Liver (tissue), 8 donors: ENCODE measurements at regions not wholly inside any gene's neighbourhood (a gene's known extent, or its start where the extent isn't known, plus 50 kb on each side); places are given as distances from the start of the nearest gene placed in this dataset.

Source experiments
- DNase-seq: peaks from one replicate; pipeline ENCODE4 v3.0.0-alpha.2; 2017; ENCODE audit warnings: low spot score
- H3K27ac ChIP-seq, 2 donors: one replicate each; pipeline ENCODE4 v1.7.0; 2013; ENCODE audit warnings: inconsistent platforms in 2 of 2, low read length in 2 of 2, control low read depth in 1 of 2, low read depth in 1 of 2, mild to moderate bottlenecking in 1 of 2
- H3K27me3 ChIP-seq, 4 donors: one replicate each; pipeline versions ENCODE4 v1.6.1 to v1.7.0; 2013; ENCODE audit warnings: low read length in 3 of 4, inconsistent platforms in 1 of 4, mild to moderate bottlenecking in 1 of 4, moderate library complexity in 1 of 4; ENCODE audit not compliant: control insufficient read depth in 4 of 4, insufficient read depth in 4 of 4
- H3K36me3 ChIP-seq, 4 donors: one replicate each; pipeline versions ENCODE4 v1.6.1 to v1.7.0; 2013; ENCODE audit warnings: low read length in 3 of 4, mild to moderate bottlenecking in 3 of 4, low read depth in 1 of 4, moderate library complexity in 1 of 4; ENCODE audit not compliant: control insufficient read depth in 4 of 4, insufficient read depth in 3 of 4
- H3K4me1 ChIP-seq, 4 donors: one replicate each; pipeline versions ENCODE4 v1.6.1 to v1.7.0; 2013; ENCODE audit warnings: low read length in 3 of 4, mild to moderate bottlenecking in 3 of 4, moderate library complexity in 1 of 4; ENCODE audit not compliant: control insufficient read depth in 4 of 4, insufficient read depth in 4 of 4
- H3K4me3 ChIP-seq, 3 donors: one replicate each; pipeline versions ENCODE4 v1.6.1 to v1.7.0; 2013; ENCODE audit warnings: low read length in 3 of 3, control low read depth in 1 of 3, low read depth in 1 of 3, mild to moderate bottlenecking in 1 of 3
- H3K9ac ChIP-seq, 2 donors: one replicate each; pipeline ENCODE4 v1.7.0; 2013; ENCODE audit warnings: low read length in 2 of 2, mild to moderate bottlenecking in 2 of 2, moderate library complexity in 2 of 2, control low read depth in 1 of 2, low read depth in 1 of 2
- H3K9me3 ChIP-seq, 4 donors: one replicate each; pipeline versions ENCODE4 v1.6.1 to v1.7.0; 2013; ENCODE audit warnings: low read length in 3 of 4; ENCODE audit not compliant: control insufficient read depth in 4 of 4
- EGR1 ChIP-seq, 2 donors: IDR thresholded peaks; 2 replicates each; pipeline ENCODE4 v1.6.1; 2016 to 2018; ENCODE audit warnings: antibody characterized with exemption in 2 of 2, low read depth in 2 of 2
- FOXA1 ChIP-seq: IDR thresholded peaks from 2 replicates; pipeline ENCODE4 v1.6.1; 2016; ENCODE audit warnings: antibody characterized with exemption
- FOXA2 ChIP-seq: IDR thresholded peaks from 2 replicates; pipeline ENCODE4 v1.6.1; 2016; ENCODE audit warnings: antibody characterized with exemption
- GABPA ChIP-seq, 2 donors: IDR thresholded peaks in 1 of 2; conservative IDR thresholded peaks in 1 of 2; 2 replicates each; pipeline ENCODE4 v1.6.1; 2016; ENCODE audit warnings: antibody characterized with exemption in 2 of 2, mild to moderate bottlenecking in 1 of 2, moderate library complexity in 1 of 2
- HNF4A ChIP-seq, 2 donors: conservative IDR thresholded peaks; 2 replicates each; pipeline ENCODE4 v1.6.1; 2016; ENCODE audit warnings: antibody characterized with exemption in 2 of 2, mild to moderate bottlenecking in 2 of 2
- HNF4G ChIP-seq: IDR thresholded peaks from 2 replicates; pipeline ENCODE4 v1.6.1; 2016; ENCODE audit warnings: antibody characterized with exemption
- JUND ChIP-seq, 2 donors: IDR thresholded peaks; 2 replicates each; pipeline ENCODE4 v1.6.1; 2016; ENCODE audit warnings: antibody characterized with exemption in 2 of 2
- NR2F2 ChIP-seq: IDR thresholded peaks from 2 replicates; pipeline ENCODE4 v1.6.1; 2016; ENCODE audit warnings: antibody characterized with exemption
- RAD21 ChIP-seq, 2 donors: IDR thresholded peaks; 2 replicates each; pipeline ENCODE4 v1.6.1; 2016; ENCODE audit warnings: antibody characterized with exemption in 2 of 2, mild to moderate bottlenecking in 2 of 2
- RXRA ChIP-seq, 2 donors: IDR thresholded peaks; 2 replicates each; pipeline ENCODE4 v1.6.1; 2017 to 2018; ENCODE audit warnings: antibody characterized with exemption in 2 of 2, mild to moderate bottlenecking in 1 of 2
- SP1 ChIP-seq: IDR thresholded peaks from 2 replicates; pipeline ENCODE4 v1.6.1; 2018; ENCODE audit warnings: antibody characterized with exemption, mild to moderate bottlenecking
- TAF1 ChIP-seq: conservative IDR thresholded peaks from 2 replicates; pipeline ENCODE4 v1.6.1; 2016; ENCODE audit warnings: antibody characterized with exemption, mild to moderate bottlenecking
- YY1 ChIP-seq: IDR thresholded peaks from 2 replicates; pipeline ENCODE4 v1.6.1; 2016; ENCODE audit warnings: antibody characterized with exemption, mild to moderate bottlenecking
- WGBS: extraction: QIAGEN DNeasy Blood & Tissue Kit; methylation state at CpG from one replicate; pipeline ENCODE4 v1.1.7; 2013; 5-methylcytosine and 5-hydroxymethylcytosine counted together
- TF ChIP-seq, protein P1 (sequence below): IDR thresholded peaks from 2 replicates; pipeline ENCODE4 v1.6.1; 2016; ENCODE audit warnings: antibody characterized with exemption
- TF ChIP-seq, protein P2 (sequence below): IDR thresholded peaks from 2 replicates; pipeline ENCODE4 v1.6.1; 2016; ENCODE audit warnings: antibody characterized with exemption
- TF ChIP-seq, protein P3 (sequence below): IDR thresholded peaks from 2 replicates; pipeline ENCODE4 v1.6.1; 2016; ENCODE audit warnings: antibody characterized with exemption
- TF ChIP-seq, protein P4 (sequence below): fragments of 150-350 bp; IDR thresholded peaks from 2 replicates; pipeline ENCODE4 v1.5.1; 2017; ENCODE audit warnings: improper control_type of control experiment, low read depth, low read length; ENCODE audit not compliant: missing input control
- donor health status: healthy.
- donor health status: healthy.
- donor health status: healthy.
- donor health status: healthy.
- donor health status: healthy.

DNA sequence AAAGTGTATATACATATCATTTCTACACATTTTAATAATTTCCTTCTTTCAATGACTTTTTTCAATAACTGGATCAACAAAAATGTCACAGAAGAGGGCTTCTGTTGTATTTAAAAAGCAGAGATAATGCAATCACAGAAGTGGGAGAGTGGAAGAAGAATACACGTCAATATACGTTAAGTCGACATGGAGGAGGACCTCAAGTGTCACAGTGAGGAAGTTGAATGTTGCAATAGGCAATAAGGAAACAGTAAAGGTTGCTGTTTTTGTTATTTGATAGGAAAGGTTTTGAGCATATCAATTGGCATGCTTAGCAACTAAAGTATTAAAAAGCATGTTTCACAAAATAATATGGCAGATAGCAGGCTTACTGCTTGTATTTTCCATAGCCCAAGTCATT is 184.0 kb upstream of the NR4A3 start:
- Histone ChIP-seq H3K36me3 (no peaks in the 10 kb centered on the region), H3K9me3 (peaks cover 0 to 3% (median 1%) of the 10 kb centered on the region in 4 donors), H3K4me3 (no peak overlapping the region), H3K27me3 (no peaks in the 10 kb centered on the region), H3K4me1 (no peaks in the 10 kb centered on the region), H3K9ac (no peak overlapping the region), H3K27ac (no peak overlapping the region)
- TF ChIP-seq HNF4A (conservative IDR thresholded peaks at IDR 0.05) = no peak
- no peak for TF ChIP-seq RAD21 (IDR thresholded peaks at IDR 0.05)
- no peak for DNase-seq
- 78% methylated on average over 3 of the region's 3 CpGs for WGBS

DNA sequence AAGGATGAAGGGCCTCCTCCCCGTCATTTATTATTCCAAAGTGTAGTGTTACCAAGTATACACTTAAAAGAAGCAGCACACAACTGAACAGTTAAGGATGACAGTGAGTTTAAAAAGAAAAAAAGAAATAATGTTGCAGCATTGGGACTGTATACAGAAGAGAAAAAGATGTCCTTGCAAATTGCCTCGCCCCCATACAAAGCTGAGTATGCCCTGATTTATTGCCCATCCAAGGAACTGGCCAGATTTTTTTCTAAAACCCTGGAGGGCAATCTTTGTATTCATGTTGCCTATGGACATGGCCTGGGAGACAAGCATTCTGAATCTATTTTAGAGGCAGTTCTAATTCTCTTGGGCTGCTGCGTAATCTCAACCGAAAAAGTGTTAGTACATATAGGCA is 182.7 kb upstream of the NR4A3 start:
- Histone ChIP-seq H3K4me1 (no peaks in the 10 kb centered on the region), H3K27me3 (no peaks in the 10 kb centered on the region), H3K4me3 (no peak overlapping the region), H3K9me3 (peaks cover 0 to 3% (median 1%) of the 10 kb centered on the region in 4 donors), H3K36me3 (no peaks in the 10 kb centered on the region), H3K9ac (no peak overlapping the region), H3K27ac (no peak overlapping the region)
- WGBS = 97% methylated on average over 4 of the region's 4 CpGs
- no peak for DNase-seq
- TF ChIP-seq SP1 (no peak), FOXA2 (no peak), FOXA1 (no peak), TAF1 (no peak), YY1 (no peak), HNF4G (no peak), HNF4A (conservative IDR thresholded peaks at IDR 0.05) (no peak)
- TF ChIP-seq, protein P1, sequence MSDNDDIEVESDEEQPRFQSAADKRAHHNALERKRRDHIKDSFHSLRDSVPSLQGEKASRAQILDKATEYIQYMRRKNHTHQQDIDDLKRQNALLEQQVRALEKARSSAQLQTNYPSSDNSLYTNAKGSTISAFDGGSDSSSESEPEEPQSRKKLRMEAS = no peak

DNA sequence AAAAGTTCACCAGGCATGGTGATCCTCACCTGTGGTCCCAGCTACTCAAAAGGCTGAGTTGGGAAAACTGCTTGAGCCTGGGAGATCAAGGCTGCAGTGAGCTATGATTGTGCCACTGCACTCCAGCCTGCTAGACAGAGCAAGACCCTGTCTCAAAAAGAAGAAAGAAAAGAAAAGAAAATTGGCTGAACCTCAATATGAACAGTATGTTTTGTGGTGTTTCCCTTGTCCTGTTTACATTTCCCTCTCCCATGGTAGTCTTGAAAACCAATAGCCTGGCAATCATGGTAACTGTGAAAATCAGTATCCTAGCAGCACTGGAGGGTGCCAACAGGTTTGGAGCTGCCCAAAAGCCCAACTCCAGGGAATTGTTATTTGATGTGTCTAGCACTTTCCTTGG is 174.1 kb upstream of the NR4A3 start:
- Histone ChIP-seq H3K9ac (no peak overlapping the region), H3K27me3 (no peaks in the 10 kb centered on the region), H3K9me3 (no peaks in the 10 kb centered on the region), H3K4me1 (no peaks in the 10 kb centered on the region), H3K4me3 (no peak overlapping the region), H3K27ac (no peak overlapping the region), H3K36me3 (no peaks in the 10 kb centered on the region)
- no peak for TF ChIP-seq RAD21 (IDR thresholded peaks at IDR 0.05)
- DNase-seq = no peak

DNA sequence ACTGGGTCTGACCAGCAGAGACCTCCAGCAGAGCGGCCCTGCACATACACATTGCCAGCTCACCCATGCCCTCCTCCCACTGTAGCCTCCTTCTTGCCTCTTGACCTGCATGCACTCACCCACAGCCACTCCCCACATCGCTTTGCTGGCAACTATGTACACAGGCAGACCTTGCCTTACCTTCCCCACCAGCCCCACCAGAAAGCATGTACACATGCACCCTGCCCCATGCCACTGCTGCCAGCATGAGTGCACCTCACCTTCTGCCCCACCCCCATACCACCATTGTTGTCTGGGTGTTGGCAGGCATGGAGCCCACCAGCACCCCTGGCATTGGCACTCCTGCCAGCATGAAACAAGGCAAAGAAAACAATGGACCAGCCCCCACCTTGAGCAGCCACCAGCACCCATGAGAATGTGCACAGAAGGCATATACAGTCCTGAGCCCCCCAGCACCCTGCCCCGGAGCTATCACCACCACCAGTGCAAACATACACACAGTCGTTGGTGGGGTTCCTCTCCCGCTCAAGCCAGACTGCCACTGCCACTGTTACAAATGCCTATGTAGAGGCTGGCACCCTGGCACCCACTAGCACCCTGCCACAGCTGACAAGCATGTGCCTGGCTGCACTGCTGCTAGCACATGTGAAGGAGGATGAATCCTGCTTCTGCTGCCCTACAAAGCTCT is 171.4 kb upstream of the NR4A3 start:
- H3K27me3 ChIP-seq = no peaks in the 10 kb centered on the region
- H3K9me3 ChIP-seq = peaks cover 0 to 1% (median 0%) of the 10 kb centered on the region in 4 donors
- H3K9ac ChIP-seq = no peak overlapping the region
- no peak for DNase-seq
- no peak overlapping the region for H3K4me3 ChIP-seq
- no peaks in the 10 kb centered on the region for H3K36me3 ChIP-seq
- 95% methylated on average over 5 of the region's 5 CpGs for WGBS
- H3K4me1 ChIP-seq = no peaks in the 10 kb centered on the region
- H3K27ac ChIP-seq = no peak overlapping the region
- TF ChIP-seq GABPA (IDR thresholded peaks at IDR 0.05 in 1 of 2, conservative IDR thresholded peaks at IDR 0.05 in 1 of 2) = no peak
- TF ChIP-seq, protein P2, sequence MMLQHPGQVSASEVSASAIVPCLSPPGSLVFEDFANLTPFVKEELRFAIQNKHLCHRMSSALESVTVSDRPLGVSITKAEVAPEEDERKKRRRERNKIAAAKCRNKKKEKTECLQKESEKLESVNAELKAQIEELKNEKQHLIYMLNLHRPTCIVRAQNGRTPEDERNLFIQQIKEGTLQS = no peak
- no peak for TF ChIP-seq YY1
- TF ChIP-seq NR2F2 = no peak
- TF ChIP-seq RAD21 (IDR thresholded peaks at IDR 0.05) = no peak
- TF ChIP-seq SP1 = no peak
- no peak for TF ChIP-seq RXRA (IDR thresholded peaks at IDR 0.05)
- no peak for TF ChIP-seq FOXA1
- TF ChIP-seq, protein P3, sequence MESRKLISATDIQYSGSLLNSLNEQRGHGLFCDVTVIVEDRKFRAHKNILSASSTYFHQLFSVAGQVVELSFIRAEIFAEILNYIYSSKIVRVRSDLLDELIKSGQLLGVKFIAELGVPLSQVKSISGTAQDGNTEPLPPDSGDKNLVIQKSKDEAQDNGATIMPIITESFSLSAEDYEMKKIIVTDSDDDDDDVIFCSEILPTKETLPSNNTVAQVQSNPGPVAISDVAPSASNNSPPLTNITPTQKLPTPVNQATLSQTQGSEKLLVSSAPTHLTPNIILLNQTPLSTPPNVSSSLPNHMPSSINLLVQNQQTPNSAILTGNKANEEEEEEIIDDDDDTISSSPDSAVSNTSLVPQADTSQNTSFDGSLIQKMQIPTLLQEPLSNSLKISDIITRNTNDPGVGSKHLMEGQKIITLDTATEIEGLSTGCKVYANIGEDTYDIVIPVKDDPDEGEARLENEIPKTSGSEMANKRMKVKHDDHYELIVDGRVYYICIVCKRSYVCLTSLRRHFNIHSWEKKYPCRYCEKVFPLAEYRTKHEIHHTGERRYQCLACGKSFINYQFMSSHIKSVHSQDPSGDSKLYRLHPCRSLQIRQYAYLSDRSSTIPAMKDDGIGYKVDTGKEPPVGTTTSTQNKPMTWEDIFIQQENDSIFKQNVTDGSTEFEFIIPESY = no peak
- TF ChIP-seq TAF1 = no peak
- TF ChIP-seq, protein P4, sequence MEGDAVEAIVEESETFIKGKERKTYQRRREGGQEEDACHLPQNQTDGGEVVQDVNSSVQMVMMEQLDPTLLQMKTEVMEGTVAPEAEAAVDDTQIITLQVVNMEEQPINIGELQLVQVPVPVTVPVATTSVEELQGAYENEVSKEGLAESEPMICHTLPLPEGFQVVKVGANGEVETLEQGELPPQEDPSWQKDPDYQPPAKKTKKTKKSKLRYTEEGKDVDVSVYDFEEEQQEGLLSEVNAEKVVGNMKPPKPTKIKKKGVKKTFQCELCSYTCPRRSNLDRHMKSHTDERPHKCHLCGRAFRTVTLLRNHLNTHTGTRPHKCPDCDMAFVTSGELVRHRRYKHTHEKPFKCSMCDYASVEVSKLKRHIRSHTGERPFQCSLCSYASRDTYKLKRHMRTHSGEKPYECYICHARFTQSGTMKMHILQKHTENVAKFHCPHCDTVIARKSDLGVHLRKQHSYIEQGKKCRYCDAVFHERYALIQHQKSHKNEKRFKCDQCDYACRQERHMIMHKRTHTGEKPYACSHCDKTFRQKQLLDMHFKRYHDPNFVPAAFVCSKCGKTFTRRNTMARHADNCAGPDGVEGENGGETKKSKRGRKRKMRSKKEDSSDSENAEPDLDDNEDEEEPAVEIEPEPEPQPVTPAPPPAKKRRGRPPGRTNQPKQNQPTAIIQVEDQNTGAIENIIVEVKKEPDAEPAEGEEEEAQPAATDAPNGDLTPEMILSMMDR = no peak
- no peak for TF ChIP-seq JUND (IDR thresholded peaks at IDR 0.05)
- no peak for TF ChIP-seq FOXA2
- TF ChIP-seq EGR1 (IDR thresholded peaks at IDR 0.05; ENCODE audit: low read depth in 2 of 2) = no peak
